GM12872 (cell line): ENCODE measurements at regions not wholly inside any gene's neighbourhood (a gene's known extent, or its start where the extent isn't known, plus 50 kb on each side); places are given as distances from the start of the nearest gene placed in this dataset.

Source experiments
- CTCF ChIP-seq: IDR thresholded peaks from 3 replicates; pipeline ENCODE4 v1.5.1; 2011; ENCODE audit warnings: low read depth, mild to moderate bottlenecking, low read length, moderate library complexity; ENCODE audit not compliant: insufficient read depth

GRCh38 chr1:173426057-173426456 is 51.1 kb upstream of the PRDX6 start:
- no peak for TF ChIP-seq CTCF

DNA sequence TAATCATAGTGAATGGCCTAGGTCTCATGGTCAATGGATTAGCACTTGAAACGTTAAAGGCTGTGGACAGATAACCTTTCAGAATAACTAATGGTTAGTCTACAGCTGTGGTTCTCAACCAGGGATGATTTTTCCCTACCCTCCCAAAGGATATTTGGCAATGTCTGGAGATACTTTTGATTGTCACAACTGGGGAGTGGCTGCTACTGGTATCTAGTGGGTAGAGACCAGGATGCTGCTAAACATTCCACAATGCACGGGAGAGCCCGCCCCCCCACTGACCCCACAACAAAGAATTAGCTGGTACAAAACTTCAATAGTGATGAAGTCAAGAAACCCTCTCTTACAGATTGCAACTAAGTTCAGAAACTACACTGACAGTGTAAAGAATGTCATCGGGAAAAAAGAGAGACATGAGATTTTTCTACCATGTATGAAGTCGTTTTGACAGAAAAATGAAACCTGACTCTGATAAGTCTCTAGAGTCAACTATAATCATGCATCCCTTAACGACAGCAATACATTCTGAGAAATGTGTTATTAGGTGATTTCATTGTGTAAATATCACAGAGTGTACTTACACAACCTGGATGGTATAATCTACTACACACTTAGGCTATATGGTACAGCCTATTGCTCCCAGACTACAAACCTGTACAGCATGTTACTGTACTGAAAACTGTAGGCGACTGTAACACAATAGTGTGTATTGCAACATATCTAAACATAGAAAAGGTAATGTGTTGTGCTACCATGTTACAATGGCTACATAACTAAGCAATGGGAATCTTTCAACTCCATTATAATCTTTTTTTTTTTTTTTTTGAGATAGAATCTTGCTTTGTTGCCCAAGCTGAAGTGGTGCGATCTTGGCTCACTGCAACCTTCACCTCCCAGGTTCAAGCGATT is 49.7 kb upstream of the PRDX6 start:
- TF ChIP-seq CTCF = no peak
